Brain pericyte (primary cell): ENCODE measurements at regions not wholly inside any gene's neighbourhood (a gene's known extent, or its start where the extent isn't known, plus 50 kb on each side); places are given as distances from the start of the nearest gene placed in this dataset.
A peak's percentile ranks its signal among the peaks of the same experiment; 100 is the strongest.
"Not testable (repeated sequence)": the region's sequence is repeated elsewhere in the genome, so short reads cannot be mapped to it uniquely, and the experiment has no call there.

ENCODE experiments used
- DNase-seq: peaks from one replicate; pipeline ENCODE4 v3.0.0-alpha.2; 2012; ENCODE audit warnings: low read depth, low spot score

- peak; percentile 58 for DNase-seq
Measured at GRCh38 chr2:236769981-236770671, 200.5 kb downstream of the ACKR3 start.

- DNase-seq, result no peak
Measured at GRCh38 chr2:236772220-236772837, 202.7 kb downstream of the ACKR3 start.

GRCh38 chr2:236773206-236773605, 203.6 kb downstream of the ACKR3 start:
- DNase-seq, result no peak

GRCh38 chr2:236774171-236774570, 204.5 kb downstream of the ACKR3 start:
- no peak for DNase-seq

- DNase-seq, result no peak
Measured at GRCh38 chr2:236775511-236775910, 205.9 kb downstream of the ACKR3 start.

GRCh38 chr2:236776206-236776605, 206.6 kb downstream of the ACKR3 start:
- no peak for DNase-seq

GRCh38 chr2:236776695-236777251, 207.1 kb downstream of the ACKR3 start:
- peak; percentile 91 for DNase-seq

- DNase-seq, result no peak
Measured at GRCh38 chr2:236777408-236777807, 207.8 kb downstream of the ACKR3 start.

GRCh38 chr2:236781933-236782816, 212.6 kb downstream of the ACKR3 start:
- DNase-seq, result no peak

- no peak for DNase-seq
Measured at GRCh38 chr2:236782938-236783337, 213.3 kb downstream of the ACKR3 start.

- no peak for DNase-seq
Measured at GRCh38 chr2:236783417-236784020, 213.9 kb downstream of the ACKR3 start.

- DNase-seq, result no peak
Measured at GRCh38 chr2:236785611-236786057, 216.0 kb downstream of the ACKR3 start.

GRCh38 chr2:236786751-236787150, 217.1 kb downstream of the ACKR3 start:
- DNase-seq, result no peak

GRCh38 chr2:236787376-236787775, 217.8 kb downstream of the ACKR3 start:
- DNase-seq, result not testable (repeated sequence)

GRCh38 chr2:236787885-236788284, 218.3 kb downstream of the ACKR3 start:
- DNase-seq, result no peak

- no peak for DNase-seq
Measured at GRCh38 chr2:236790963-236791362, 221.3 kb downstream of the ACKR3 start.

GRCh38 chr2:236793023-236794011, 223.7 kb downstream of the ACKR3 start:
- no peak for DNase-seq

GRCh38 chr2:236794176-236794957, 224.7 kb downstream of the ACKR3 start:
- DNase-seq, result no peak

- no peak for DNase-seq
Measured at GRCh38 chr2:236795169-236795860, 225.7 kb downstream of the ACKR3 start.
